MCF 10A (cell line): ENCODE measurements at regions not wholly inside any gene's neighbourhood (a gene's known extent, or its start where the extent isn't known, plus 50 kb on each side); places are given as distances from the start of the nearest gene placed in this dataset.

Experiments
- BruUV-seq: library from RNA; stranded (reverse); fragments of 400-500 nt; replicated peaks from 2 replicates; lab custom pipeline; 2021; lab: Mats Ljungman, UMichigan
- CTCF ChIA-PET: fragments of 300-600 bp; sonication (Branson Sonifier 250); formaldehyde crosslinking; extraction: SDS; loops from one replicate; lab custom pipeline; 2021; ENCODE audit warnings: antibody characterized with exemption, inconsistent platforms; lab: Yijun Ruan, JAX
- POLR2A ChIA-PET: fragments of 300-600, 350-650 bp; sonication (Branson Sonifier 250); formaldehyde crosslinking; extraction: SDS; loops from one replicate; lab custom pipeline; 2020; ENCODE audit warnings: antibody characterized with exemption, inconsistent platforms; lab: Yijun Ruan, JAX
- DNase-seq: peaks from one replicate; pipeline ENCODE4 v3.0.0-alpha.2; 2018; ENCODE audit not compliant: unreplicated experiment
- H3K27ac Mint-ChIP-seq: one replicate; pipeline ENCODE4 v1.8.0; 2022; ENCODE audit warnings: mild to moderate bottlenecking, low read depth, mixed read lengths; ENCODE audit not compliant: unreplicated experiment
- H3K27me3 Mint-ChIP-seq: one replicate; pipeline ENCODE4 v1.8.0; 2022; ENCODE audit warnings: mixed read lengths; ENCODE audit not compliant: insufficient read depth, unreplicated experiment
- H3K36me3 Mint-ChIP-seq: one replicate; pipeline ENCODE4 v1.8.0; 2022; ENCODE audit warnings: mild to moderate bottlenecking, moderate library complexity, mixed read lengths; ENCODE audit not compliant: insufficient read depth, unreplicated experiment
- H3K4me1 Mint-ChIP-seq: one replicate; pipeline ENCODE4 v1.8.0; 2022; ENCODE audit warnings: mixed read lengths; ENCODE audit not compliant: insufficient read depth, unreplicated experiment
- H3K4me3 Mint-ChIP-seq: one replicate; pipeline ENCODE4 v1.8.0; 2022; ENCODE audit warnings: mild to moderate bottlenecking, moderate library complexity, mixed read lengths; ENCODE audit not compliant: unreplicated experiment
- H3K9me3 Mint-ChIP-seq: one replicate; pipeline ENCODE4 v1.8.0; 2022; ENCODE audit warnings: mixed read lengths; ENCODE audit not compliant: unreplicated experiment
- intact Hi-C: fragments of 100-400 bp; cut with micrococcal nuclease; formaldehyde crosslinking; loops from 2 replicates; pipeline ENCODE4 v1.14.1; 2022
- TF ChIP-seq, protein P1 (sequence below): fragments of 200-600 bp; IDR thresholded peaks from one replicate; pipeline ENCODE4 v1.8.0; 2022; ENCODE audit warnings: antibody characterized with exemption, mild to moderate bottlenecking; ENCODE audit not compliant: unreplicated experiment

DNA sequence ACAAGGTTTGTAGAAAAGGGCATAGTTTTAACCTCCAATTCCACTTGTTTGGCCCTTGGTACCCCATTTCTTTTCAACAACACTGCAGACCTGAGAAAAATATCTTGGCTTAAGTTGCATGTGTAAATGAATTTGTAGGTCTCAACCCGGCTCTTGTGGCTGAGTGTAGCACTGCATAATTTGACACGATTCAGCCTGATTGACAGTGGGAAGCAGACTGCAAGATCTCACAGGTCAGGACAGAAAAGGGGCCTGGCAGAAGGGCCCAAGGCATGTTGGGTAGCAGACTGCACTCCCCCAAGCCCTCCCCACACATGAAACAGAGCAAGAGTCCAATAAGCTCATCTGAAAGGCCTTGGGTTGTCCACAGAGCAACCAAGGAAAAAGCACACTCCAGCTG lies 169.7 kb upstream of the SMARCA2 start:
- DNase-seq: no peak
- H3K27ac Mint-ChIP-seq: no peak overlapping the region
- no peaks in the 10 kb centered on the region for H3K27me3 Mint-ChIP-seq
- H3K4me3 Mint-ChIP-seq: no peak overlapping the region
- no peaks in the 10 kb centered on the region for H3K9me3 Mint-ChIP-seq
- BruUV-seq: no TSS peak
- CTCF ChIA-PET: interaction anchor here (0.6 kb wide), 1 partner anchor 1638 kb away, joined by 4 read pairs; no protein-coding TSS in a partner anchor
- no peaks in the 10 kb centered on the region for H3K36me3 Mint-ChIP-seq
- POLR2A ChIA-PET: no interaction called here
- intact Hi-C loops: no loop called here
- H3K4me1 Mint-ChIP-seq: peaks cover 3% of the 10 kb centered on the region
- TF ChIP-seq, protein P1, sequence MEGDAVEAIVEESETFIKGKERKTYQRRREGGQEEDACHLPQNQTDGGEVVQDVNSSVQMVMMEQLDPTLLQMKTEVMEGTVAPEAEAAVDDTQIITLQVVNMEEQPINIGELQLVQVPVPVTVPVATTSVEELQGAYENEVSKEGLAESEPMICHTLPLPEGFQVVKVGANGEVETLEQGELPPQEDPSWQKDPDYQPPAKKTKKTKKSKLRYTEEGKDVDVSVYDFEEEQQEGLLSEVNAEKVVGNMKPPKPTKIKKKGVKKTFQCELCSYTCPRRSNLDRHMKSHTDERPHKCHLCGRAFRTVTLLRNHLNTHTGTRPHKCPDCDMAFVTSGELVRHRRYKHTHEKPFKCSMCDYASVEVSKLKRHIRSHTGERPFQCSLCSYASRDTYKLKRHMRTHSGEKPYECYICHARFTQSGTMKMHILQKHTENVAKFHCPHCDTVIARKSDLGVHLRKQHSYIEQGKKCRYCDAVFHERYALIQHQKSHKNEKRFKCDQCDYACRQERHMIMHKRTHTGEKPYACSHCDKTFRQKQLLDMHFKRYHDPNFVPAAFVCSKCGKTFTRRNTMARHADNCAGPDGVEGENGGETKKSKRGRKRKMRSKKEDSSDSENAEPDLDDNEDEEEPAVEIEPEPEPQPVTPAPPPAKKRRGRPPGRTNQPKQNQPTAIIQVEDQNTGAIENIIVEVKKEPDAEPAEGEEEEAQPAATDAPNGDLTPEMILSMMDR: no peak

DNA sequence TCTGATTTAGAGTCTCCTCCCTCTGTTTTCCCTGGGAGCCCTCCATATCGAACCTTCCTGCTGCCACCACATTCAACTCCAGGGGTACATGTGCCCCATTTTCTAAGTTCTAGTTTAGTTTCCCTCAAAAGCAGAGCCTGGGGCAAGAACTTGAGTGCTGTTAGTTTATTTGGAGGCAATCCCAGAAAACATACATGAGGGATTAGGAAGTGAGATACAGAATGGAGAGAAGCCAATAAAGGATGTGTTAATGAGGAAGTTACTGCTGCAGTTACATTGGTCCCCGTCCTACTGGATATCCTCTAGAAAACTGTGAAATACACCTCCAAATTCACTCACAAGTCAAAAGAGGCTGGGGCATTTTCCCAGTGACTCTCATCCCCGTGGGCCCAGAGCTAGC lies 159.4 kb upstream of the SMARCA2 start:
- TF ChIP-seq, protein P1: no peak
- intact Hi-C loops: no loop called here
- no TSS peak for BruUV-seq
- DNase-seq: no peak
- Mint-ChIP-seq H3K4me3 (no peak overlapping the region), H3K9me3 (peaks cover under 1% of the 10 kb centered on the region), H3K36me3 (no peaks in the 10 kb centered on the region), H3K27ac (no peak overlapping the region), H3K4me1 (no peaks in the 10 kb centered on the region), H3K27me3 (peaks cover 6% of the 10 kb centered on the region)
- CTCF ChIA-PET: interaction anchor here (1.2 kb wide), 1 partner anchor 14 kb away, joined by 4 read pairs; no protein-coding TSS in a partner anchor
- POLR2A ChIA-PET: no interaction called here

DNA sequence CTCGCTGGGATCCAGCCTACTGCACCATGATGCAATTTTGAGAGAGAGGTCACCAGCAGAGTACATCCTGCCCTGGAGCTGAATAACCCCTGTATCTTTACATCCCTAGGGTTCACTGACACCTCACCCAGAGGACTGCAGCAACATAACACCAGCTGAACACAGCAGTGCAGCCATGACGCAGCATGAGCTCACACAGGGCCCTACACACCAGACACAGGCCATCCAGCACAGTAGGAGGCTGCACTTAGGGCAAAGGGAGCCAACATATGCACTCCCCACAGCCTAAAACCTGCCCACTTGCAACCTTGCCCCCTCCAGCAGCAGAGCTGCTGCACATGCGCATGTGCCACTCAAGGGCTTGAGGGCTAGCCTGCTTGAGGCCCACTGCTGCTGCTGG lies 157.3 kb upstream of the SMARCA2 start:
- POLR2A ChIA-PET: no interaction called here
- TF ChIP-seq, protein P1: no peak
- Mint-ChIP-seq H3K4me3 (no peak overlapping the region), H3K9me3 (peaks cover 17% of the 10 kb centered on the region), H3K27me3 (peaks cover 27% of the 10 kb centered on the region), H3K36me3 (no peaks in the 10 kb centered on the region), H3K27ac (no peak overlapping the region), H3K4me1 (no peaks in the 10 kb centered on the region)
- DNase-seq: no peak
- intact Hi-C loops: no loop called here
- CTCF ChIA-PET: interaction anchor here (0.7 kb wide), 1 partner anchor 377 kb away, joined by 3 read pairs; no protein-coding TSS in a partner anchor
- BruUV-seq: no TSS peak

DNA sequence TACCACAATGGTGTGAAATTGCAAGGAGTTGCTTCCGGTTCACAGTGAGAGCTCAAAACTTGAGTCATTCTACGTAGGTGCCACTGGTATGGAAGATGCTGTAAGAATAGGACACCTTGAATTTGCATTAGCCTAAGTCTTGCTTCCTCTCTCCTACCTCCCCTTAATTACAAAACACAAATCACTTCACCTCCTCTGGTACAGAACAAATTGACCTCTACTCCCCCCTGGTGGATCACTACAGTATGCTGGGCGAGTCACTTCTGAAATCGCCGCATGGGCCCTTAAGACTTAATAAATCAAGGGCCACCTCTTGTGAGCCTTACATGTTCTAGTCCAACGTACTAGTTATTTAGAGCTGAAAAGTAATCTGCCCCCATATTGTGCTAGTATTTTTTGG lies 145.3 kb upstream of the SMARCA2 start:
- CTCF ChIA-PET: interaction anchor here (0.6 to 1.4 kb wide), 7 partner anchors 9 to 196 kb away, joined by 3 to 4 read pairs (median 3); no protein-coding TSS in a partner anchor
- DNase-seq: peak; percentile 54
- no peaks in the 10 kb centered on the region for H3K36me3 Mint-ChIP-seq

More for the DNA sequence above, 145.3 kb upstream of the SMARCA2 start:
- Mint-ChIP-seq H3K27ac (no peak overlapping the region), H3K4me1 (no peaks in the 10 kb centered on the region), H3K4me3 (no peak overlapping the region), H3K9me3 (no peaks in the 10 kb centered on the region), H3K27me3 (peaks cover 49% of the 10 kb centered on the region)
- no TSS peak for BruUV-seq
- POLR2A ChIA-PET: interaction anchor here (1.2 kb wide), 1 partner anchor 11 kb away, joined by 3 read pairs; no protein-coding TSS in a partner anchor
- TF ChIP-seq, protein P1: peak; percentile 34
- intact Hi-C loops: no loop called here
